Dermis microvascular lymphatic vessel endothelial cell (primary cell): ENCODE measurements at regions not wholly inside any gene's neighbourhood (a gene's known extent, or its start where the extent isn't known, plus 50 kb on each side); places are given as distances from the start of the nearest gene placed in this dataset.
"Not testable (repeated sequence)": the region's sequence is repeated elsewhere in the genome, so short reads cannot be mapped to it uniquely, and the experiment has no call there.

Experiments
- DNase-seq, 2 donors: peaks; one replicate each; pipeline versions ENCODE4 v3.0.0 to v3.0.0-alpha.2; 2010; ENCODE audit warnings: low read depth in 2 of 2

- DNase-seq = not testable (repeated sequence)
Observed at GRCh38 chr3:154834831-154835230, 245.3 kb upstream of the MME start.

- no peak for DNase-seq
Observed at GRCh38 chr3:154829929-154830328, 250.2 kb upstream of the MME start.

- DNase-seq = no peak
Observed at GRCh38 chr3:154819491-154819890, 260.6 kb upstream of the MME start.

GRCh38 chr3:154818676-154819255 is 261.4 kb upstream of the MME start:
- DNase-seq = no peak

- DNase-seq = not testable (repeated sequence)
Observed at GRCh38 chr3:154810017-154810416, 270.1 kb upstream of the MME start.

GRCh38 chr3:154801729-154802128 is 278.4 kb upstream of the MME start:
- no peak for DNase-seq

GRCh38 chr3:154799800-154800199 is 280.3 kb upstream of the MME start:
- DNase-seq = no peak

- DNase-seq = no peak
Observed at GRCh38 chr3:154795582-154795981, 284.5 kb upstream of the MME start.

GRCh38 chr3:154794814-154795445 is 285.2 kb upstream of the MME start:
- DNase-seq = no peak

GRCh38 chr3:154794391-154794790 is 285.7 kb upstream of the MME start:
- DNase-seq = no peak

- no peak for DNase-seq
Observed at GRCh38 chr3:154792828-154793227, 287.3 kb upstream of the MME start.

GRCh38 chr3:154791611-154792010 is 288.5 kb upstream of the MME start:
- DNase-seq = peak in 1 of 2 donors; percentile 4

GRCh38 chr3:154786724-154787123 is 293.4 kb upstream of the MME start:
- no peak for DNase-seq

GRCh38 chr3:154783521-154783931 is 296.6 kb upstream of the MME start:
- no peak for DNase-seq

GRCh38 chr3:154783061-154783460 is 297.1 kb upstream of the MME start:
- no peak for DNase-seq

GRCh38 chr3:154782151-154782550 is 298.0 kb upstream of the MME start:
- no peak for DNase-seq

- no peak for DNase-seq
Observed at GRCh38 chr3:154781595-154781994, 298.5 kb upstream of the MME start.

- DNase-seq = no peak
Observed at GRCh38 chr3:154780263-154780662, 299.9 kb upstream of the MME start.

- DNase-seq = no peak
Observed at GRCh38 chr3:154779571-154779970, 300.5 kb upstream of the MME start.

- no peak for DNase-seq
Observed at GRCh38 chr3:154778057-154778456, 302.1 kb upstream of the MME start.

- DNase-seq = no peak
Observed at GRCh38 chr3:154776549-154777225, 303.4 kb upstream of the MME start.

GRCh38 chr3:154775821-154776548 is 304.1 kb upstream of the MME start:
- no peak for DNase-seq
